IPS-18a (cell line): ENCODE measurements at regions not wholly inside any gene's neighbourhood (a gene's known extent, or its start where the extent isn't known, plus 50 kb on each side); places are given as distances from the start of the nearest gene placed in this dataset.
A peak's percentile ranks its signal among the peaks of the same experiment; 100 is the strongest.
"Not testable (repeated sequence)": the region's sequence is repeated elsewhere in the genome, so short reads cannot be mapped to it uniquely, and the experiment has no call there.

Experiments
- H3K27ac ChIP-seq: one replicate; pipeline ENCODE4 v1.5.1; 2013; ENCODE audit warnings: low read length
- H3K27me3 ChIP-seq: one replicate; pipeline ENCODE4 v1.6.1; 2013; ENCODE audit warnings: mild to moderate bottlenecking, low read length; ENCODE audit not compliant: control insufficient read depth, insufficient read depth
- H3K36me3 ChIP-seq: one replicate; pipeline ENCODE4 v1.6.1; 2013; ENCODE audit warnings: low read depth, low read length; ENCODE audit not compliant: control insufficient read depth
- H3K4me1 ChIP-seq: one replicate; pipeline ENCODE4 v1.6.1; 2013; ENCODE audit warnings: low read depth, low read length; ENCODE audit not compliant: control insufficient read depth
- H3K4me3 ChIP-seq: one replicate; pipeline ENCODE4 v1.5.1; 2013; ENCODE audit warnings: low read length
- H3K9ac ChIP-seq: one replicate; pipeline ENCODE4 v1.6.1; 2013; ENCODE audit warnings: mild to moderate bottlenecking, low read length, moderate library complexity
- H3K9me3 ChIP-seq: one replicate; pipeline ENCODE4 v1.6.1; 2013; ENCODE audit warnings: low read depth, low read length; ENCODE audit not compliant: control insufficient read depth

GRCh38 chrX:52261125-52261462, 76.4 kb downstream of the MAGED4 start:
- Histone ChIP-seq H3K27me3 (no peaks in the 10 kb centered on the region), H3K9me3 (peaks cover 12% of the 10 kb centered on the region), H3K27ac (no peak overlapping the region), H3K36me3 (no peaks in the 10 kb centered on the region), H3K4me1 (no peaks in the 10 kb centered on the region), H3K9ac (no peak overlapping the region), H3K4me3 (peak overlapping the region; percentile 61)

- H3K27me3 ChIP-seq = no peaks in the 10 kb centered on the region
- H3K27ac ChIP-seq = no peak overlapping the region
- H3K9me3 ChIP-seq = peaks cover 10% of the 10 kb centered on the region
- no peaks in the 10 kb centered on the region for H3K4me1 ChIP-seq
- peak overlapping the region; percentile 61 for H3K4me3 ChIP-seq
- H3K36me3 ChIP-seq = no peaks in the 10 kb centered on the region
- peak overlapping the region; percentile 51 for H3K9ac ChIP-seq
These were observed 76.9 kb downstream of the MAGED4 start for GRCh38 chrX:52261463-52262194.

GRCh38 chrX:52262195-52262546, 77.5 kb downstream of the MAGED4 start:
- Histone ChIP-seq H3K27me3 (no peaks in the 10 kb centered on the region), H3K9ac (peak overlapping the region; percentile 51), H3K36me3 (no peaks in the 10 kb centered on the region), H3K4me3 (peak overlapping the region; percentile 61), H3K4me1 (no peaks in the 10 kb centered on the region), H3K27ac (no peak overlapping the region), H3K9me3 (peaks cover 10% of the 10 kb centered on the region)

- Histone ChIP-seq H3K4me1 (no peaks in the 10 kb centered on the region), H3K9ac (no peak overlapping the region), H3K4me3 (no peak overlapping the region)
These were observed 78.7 kb downstream of the MAGED4 start for GRCh38 chrX:52263417-52263816.

GRCh38 chrX:52265713-52266112, 81.0 kb downstream of the MAGED4 start:
- Histone ChIP-seq H3K9me3 (peaks cover 4% of the 10 kb centered on the region), H3K4me3 (no peak overlapping the region), H3K9ac (no peak overlapping the region), H3K36me3 (no peaks in the 10 kb centered on the region), H3K27ac (no peak overlapping the region), H3K4me1 (no peaks in the 10 kb centered on the region), H3K27me3 (no peaks in the 10 kb centered on the region)

More at GRCh38 chrX:52263417-52263816, 78.7 kb downstream of the MAGED4 start:
- Histone ChIP-seq H3K9me3 (peaks cover 10% of the 10 kb centered on the region), H3K27ac (no peak overlapping the region), H3K36me3 (no peaks in the 10 kb centered on the region), H3K27me3 (no peaks in the 10 kb centered on the region)

- not testable (repeated sequence) for H3K4me1 ChIP-seq, H3K27ac ChIP-seq, H3K9me3 ChIP-seq, H3K27me3 ChIP-seq, H3K4me3 ChIP-seq, H3K9ac ChIP-seq, H3K36me3 ChIP-seq
These were observed 83.8 kb downstream of the MAGED4 start for GRCh38 chrX:52268502-52268901.

- Histone ChIP-seq H3K4me3 (no peak overlapping the region), H3K4me1 (no peaks in the 10 kb centered on the region), H3K9me3 (peaks cover 4% of the 10 kb centered on the region), H3K27ac (no peak overlapping the region), H3K36me3 (no peaks in the 10 kb centered on the region), H3K9ac (no peak overlapping the region), H3K27me3 (no peaks in the 10 kb centered on the region)
These were observed 85.9 kb downstream of the MAGED4 start for GRCh38 chrX:52270453-52271116.

- H3K4me3 ChIP-seq = no peak overlapping the region
- H3K9me3 ChIP-seq = peaks cover under 1% of the 10 kb centered on the region
- H3K4me1 ChIP-seq = no peaks in the 10 kb centered on the region
- H3K9ac ChIP-seq = no peak overlapping the region
- H3K27ac ChIP-seq = no peak overlapping the region
- H3K27me3 ChIP-seq = no peaks in the 10 kb centered on the region
- no peaks in the 10 kb centered on the region for H3K36me3 ChIP-seq
These were observed 86.5 kb downstream of the MAGED4 start for GRCh38 chrX:52271206-52271605.

GRCh38 chrX:52277666-52278065, 91.2 kb upstream of the XAGE2 start:
- H3K27me3 ChIP-seq = no peaks in the 10 kb centered on the region
- no peaks in the 10 kb centered on the region for H3K4me1 ChIP-seq

GRCh38 chrX:52280812-52281211, 88.0 kb upstream of the XAGE2 start:
- Histone ChIP-seq H3K4me1 (no peaks in the 10 kb centered on the region), H3K36me3 (no peaks in the 10 kb centered on the region), H3K27ac (no peak overlapping the region), H3K9ac (no peak overlapping the region), H3K27me3 (no peaks in the 10 kb centered on the region), H3K4me3 (no peak overlapping the region), H3K9me3 (peaks cover 25% of the 10 kb centered on the region)

More at GRCh38 chrX:52277666-52278065, 91.2 kb upstream of the XAGE2 start:
- peaks cover 17% of the 10 kb centered on the region for H3K9me3 ChIP-seq
- no peak overlapping the region for H3K27ac ChIP-seq
- no peak overlapping the region for H3K9ac ChIP-seq
- H3K4me3 ChIP-seq = no peak overlapping the region
- no peaks in the 10 kb centered on the region for H3K36me3 ChIP-seq

- H3K36me3 ChIP-seq = no peaks in the 10 kb centered on the region
- no peaks in the 10 kb centered on the region for H3K4me1 ChIP-seq
- no peak overlapping the region for H3K27ac ChIP-seq
- no peaks in the 10 kb centered on the region for H3K27me3 ChIP-seq
- no peak overlapping the region for H3K4me3 ChIP-seq
- no peak overlapping the region for H3K9ac ChIP-seq
- H3K9me3 ChIP-seq = peaks cover 27% of the 10 kb centered on the region
These were observed 84.0 kb upstream of the XAGE2 start for GRCh38 chrX:52284865-52285264.

GRCh38 chrX:52298968-52299367, 69.9 kb upstream of the XAGE2 start:
- not testable (repeated sequence) for H3K4me3 ChIP-seq, H3K27ac ChIP-seq, H3K9me3 ChIP-seq, H3K9ac ChIP-seq, H3K4me1 ChIP-seq, H3K27me3 ChIP-seq, H3K36me3 ChIP-seq
